ENCODE measurements at regions not wholly inside any gene's neighbourhood (a gene's known extent, or its start where the extent isn't known, plus 50 kb on each side); places are given as distances from the start of the nearest gene placed in this dataset.
A peak's percentile ranks its signal among the peaks of the same experiment; 100 is the strongest.

DNA sequence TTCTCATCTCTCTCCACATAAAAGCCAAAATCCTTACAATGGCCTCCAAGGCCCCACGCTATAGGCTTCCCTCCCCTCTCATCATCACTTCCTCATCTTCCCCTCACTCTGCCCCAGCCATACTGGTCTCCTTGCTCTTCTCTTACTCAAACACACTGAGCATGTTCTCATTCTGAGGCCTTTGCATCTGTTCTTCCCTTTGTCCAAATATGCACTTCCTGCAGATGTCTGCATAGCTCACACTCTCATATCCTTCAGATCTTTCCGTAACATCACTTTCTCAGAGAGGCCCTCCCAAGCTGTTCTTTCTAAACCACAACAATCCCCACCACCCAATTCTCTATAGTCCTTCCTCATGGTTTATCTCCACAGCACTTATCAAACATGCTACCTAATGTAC, 284.1 kb downstream of the HHIPL2 start:
- DNase-seq (ENCODE audit: low spot score) (no peak), ATAC-seq (no peak)
- intact Hi-C loops (cut with DNase I): no loop called here

DNA sequence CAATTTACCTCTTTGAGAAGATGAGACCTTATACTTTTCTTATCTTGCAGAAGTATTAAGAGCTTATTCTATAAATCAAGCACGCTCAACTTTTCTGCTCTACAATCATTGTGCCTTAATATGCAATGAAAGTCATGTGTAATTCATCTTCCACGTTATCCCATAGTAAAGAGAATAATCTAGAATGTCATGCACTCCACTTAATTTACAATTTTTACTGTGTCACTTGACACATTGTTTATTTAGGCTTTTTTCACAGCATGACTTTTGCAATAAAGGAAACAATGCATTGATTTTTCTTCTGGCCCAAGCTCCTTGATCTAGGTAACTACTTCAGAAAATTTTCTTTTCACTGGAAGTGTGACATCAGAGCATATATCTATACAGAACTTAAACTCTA, 290.9 kb downstream of the HHIPL2 start:
- no peak for ATAC-seq
- intact Hi-C loops (cut with DNase I): no loop called here
- no peak for DNase-seq (ENCODE audit: low spot score)

DNA sequence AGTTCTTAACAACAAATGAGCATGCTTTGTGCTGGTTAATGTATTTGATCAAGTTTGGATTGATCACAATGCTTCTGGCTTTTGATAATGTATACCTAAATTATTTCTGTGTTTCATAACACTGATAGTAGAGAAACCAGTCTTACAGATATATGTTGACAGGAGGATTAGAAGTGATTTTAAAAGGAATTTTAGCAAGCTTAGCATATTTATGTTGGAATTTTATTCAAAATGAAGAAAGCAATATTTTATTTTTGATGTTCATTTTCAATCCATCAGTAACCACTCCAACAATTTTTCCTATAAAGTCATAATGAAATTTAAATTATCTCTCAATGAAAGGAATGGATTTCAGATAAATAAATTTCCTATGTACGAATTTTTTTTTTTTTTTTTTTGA, 291.8 kb downstream of the HHIPL2 start:
- no peak for ATAC-seq
- intact Hi-C loops (cut with DNase I): no loop called here
- DNase-seq (ENCODE audit: low spot score): no peak

DNA sequence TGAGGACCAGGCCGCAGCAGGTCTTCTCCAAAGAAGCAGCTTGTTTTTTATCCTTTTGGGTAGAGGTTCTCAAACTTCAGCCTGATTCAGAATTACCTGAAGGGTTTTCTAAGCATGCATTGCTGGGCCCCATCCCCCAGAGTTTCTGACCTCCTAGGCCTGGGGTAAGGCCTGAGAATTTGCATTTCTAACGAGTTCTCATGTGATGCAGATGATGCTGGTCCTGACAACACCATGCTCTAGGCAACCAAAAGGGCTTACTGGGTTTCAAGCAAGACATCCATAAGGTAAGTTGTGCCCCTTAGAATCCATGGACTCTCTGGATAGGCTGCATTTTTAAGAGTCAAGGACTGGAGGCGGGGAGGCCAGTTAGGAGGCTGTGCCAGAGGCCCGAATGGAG, 295.1 kb downstream of the HHIPL2 start:
- intact Hi-C loops (cut with DNase I): no loop called here
- DNase-seq (ENCODE audit: low spot score): no peak
- ATAC-seq: no peak

DNA sequence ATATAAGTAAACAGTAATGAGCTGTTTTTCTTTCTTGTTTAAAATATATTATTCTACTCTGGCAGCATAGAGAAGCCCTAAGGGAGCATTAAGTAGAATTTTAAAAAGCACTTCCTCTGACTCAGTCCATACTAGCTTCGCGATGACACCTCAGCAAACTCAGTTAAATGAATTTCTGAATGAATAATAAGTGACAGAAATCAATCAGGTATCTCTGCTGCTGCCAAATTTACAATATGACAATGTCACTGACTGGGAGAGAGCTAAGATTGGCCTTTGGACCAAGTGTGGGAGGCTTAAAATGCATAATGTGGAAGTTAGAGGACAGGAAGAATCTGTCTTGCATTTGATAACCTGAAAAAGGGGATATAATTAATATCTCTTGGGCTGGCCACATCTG, 296.1 kb downstream of the HHIPL2 start:
- intact Hi-C loops (cut with DNase I): no loop called here
- ATAC-seq (no peak), DNase-seq (ENCODE audit: low spot score) (no peak)

DNA sequence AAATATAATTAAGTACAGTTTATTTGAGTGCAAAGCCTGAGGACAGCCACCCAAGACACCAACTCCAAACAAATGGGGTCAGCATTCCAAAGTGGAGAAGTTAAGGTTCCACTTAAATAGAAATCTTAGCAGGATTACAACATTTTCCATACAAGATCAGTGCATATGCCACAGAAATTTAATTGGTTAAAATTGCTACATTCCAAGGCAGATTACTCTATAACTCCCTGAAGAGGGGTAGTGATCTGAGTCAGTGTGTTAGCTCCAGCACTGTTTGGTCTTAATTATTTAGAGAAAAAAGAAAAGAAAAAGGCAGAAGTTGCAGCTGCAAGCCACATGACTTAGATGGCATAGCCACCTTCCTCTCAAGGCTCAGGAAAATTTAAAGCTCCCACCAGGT, 297.5 kb downstream of the HHIPL2 start:
- DNase-seq (ENCODE audit: low spot score) (no peak), ATAC-seq (no peak)
- intact Hi-C loops (cut with DNase I): no loop called here

DNA sequence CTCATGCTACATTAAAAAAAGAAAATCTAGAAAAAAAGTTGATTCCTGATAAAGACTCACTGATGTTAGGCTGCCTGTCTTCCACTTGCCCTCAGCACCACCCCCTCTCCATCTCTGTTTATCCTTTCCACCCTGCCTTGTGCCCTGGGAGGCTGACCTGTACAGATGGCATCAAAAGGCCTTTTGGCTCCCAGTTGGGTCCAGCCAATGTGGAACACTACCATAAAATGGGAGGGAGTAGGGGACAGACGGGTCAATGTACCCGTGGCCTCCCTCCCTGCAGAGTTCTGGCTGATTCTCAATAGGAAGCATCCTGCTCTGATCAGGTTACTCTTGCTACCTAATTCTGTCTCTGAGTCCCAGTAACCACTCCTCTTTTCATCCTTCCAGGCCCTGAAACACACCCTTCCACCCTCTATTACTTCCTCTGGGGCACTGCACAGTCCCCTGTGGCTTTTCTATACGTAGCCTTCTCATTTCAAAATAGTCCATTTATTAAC, 300.0 kb downstream of the HHIPL2 start:
- intact Hi-C loops (cut with DNase I): no loop called here
- ATAC-seq: no peak
- DNase-seq (ENCODE audit: low spot score): no peak

DNA sequence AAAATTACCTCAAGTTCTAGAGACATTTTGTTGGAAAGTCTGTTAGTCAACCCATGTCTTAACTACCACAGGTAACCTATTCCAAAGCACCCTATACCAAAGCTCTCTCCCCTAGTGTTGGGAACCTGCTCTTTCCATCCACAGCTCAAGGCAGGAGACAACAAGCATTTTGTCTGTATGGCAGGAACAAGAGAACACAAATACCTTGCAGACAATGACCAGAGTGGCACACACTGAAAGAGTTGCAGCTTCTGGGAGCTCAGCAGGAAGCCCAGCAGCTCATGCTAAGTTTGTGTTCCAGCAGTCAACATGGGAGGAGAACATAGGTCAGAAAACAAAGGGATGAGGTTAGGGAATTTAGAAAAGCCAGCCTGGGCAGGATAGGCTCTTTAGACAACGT, 300.8 kb downstream of the HHIPL2 start:
- DNase-seq (ENCODE audit: low spot score) (no peak), ATAC-seq (no peak)
- intact Hi-C loops (cut with DNase I): no loop called here

DNA sequence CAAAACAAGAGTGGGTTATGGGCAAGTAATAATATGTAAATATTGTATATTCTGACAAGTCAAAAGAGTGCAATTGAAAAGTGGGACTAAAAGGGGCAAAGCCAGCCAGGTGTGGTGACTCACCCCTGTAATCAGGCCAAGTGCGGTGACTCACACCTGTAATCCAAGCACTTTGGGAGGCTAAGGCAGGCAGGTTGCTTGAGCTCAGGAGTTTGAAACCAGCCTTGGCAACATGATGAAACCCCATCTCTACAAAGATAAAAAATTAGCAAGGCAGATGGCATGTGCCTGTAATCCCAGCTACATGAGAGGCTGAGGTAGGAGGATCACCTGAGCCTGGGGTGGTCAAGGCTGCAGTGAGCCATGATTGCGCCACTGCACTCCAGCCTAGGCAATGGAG, 304.0 kb downstream of the HHIPL2 start:
- DNase-seq (ENCODE audit: low spot score) (no peak), ATAC-seq (no peak)
- intact Hi-C loops (cut with DNase I): no loop called here

DNA sequence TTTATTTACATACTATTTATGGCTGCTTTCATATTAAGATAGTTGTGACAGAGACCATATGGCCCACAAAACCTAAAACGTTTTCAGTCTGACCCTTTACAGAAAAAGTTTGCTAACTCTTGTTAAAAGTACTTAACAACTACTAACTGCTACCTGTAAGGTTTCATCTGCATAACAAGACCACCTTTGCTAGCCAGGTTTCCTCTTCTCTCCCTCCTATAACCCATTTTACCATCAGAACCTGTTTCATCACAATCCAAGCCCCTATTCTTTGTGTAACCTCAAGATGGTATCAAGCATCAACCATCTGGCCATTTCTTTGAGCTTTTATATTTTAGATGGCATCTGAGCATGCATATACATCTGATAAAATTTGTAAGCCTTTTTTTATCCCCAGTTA, 305.4 kb downstream of the HHIPL2 start:
- DNase-seq (ENCODE audit: low spot score): no peak
- no peak for ATAC-seq
- intact Hi-C loops (cut with DNase I): no loop called here

DNA sequence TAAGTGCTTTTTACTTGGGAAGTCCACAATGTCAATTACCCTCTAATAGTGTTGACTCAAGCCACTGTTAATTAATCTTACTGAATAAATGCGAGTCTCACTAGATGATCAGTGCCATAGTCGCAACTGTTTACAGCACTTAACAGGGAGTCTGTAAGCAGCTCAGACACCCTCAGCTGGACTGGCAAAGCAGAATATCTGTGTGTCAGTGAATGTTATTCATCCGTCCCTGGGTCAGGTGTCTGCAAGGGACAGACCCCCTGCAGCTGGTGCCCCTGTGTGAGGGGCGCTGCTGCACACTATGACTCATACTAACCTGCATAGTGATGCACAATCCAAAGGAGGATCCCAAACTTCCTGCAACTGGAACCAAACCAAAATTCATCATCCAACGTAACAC, 306.5 kb downstream of the HHIPL2 start:
- DNase-seq (ENCODE audit: low spot score): no peak
- intact Hi-C loops (cut with DNase I): no loop called here
- ATAC-seq: no peak

DNA sequence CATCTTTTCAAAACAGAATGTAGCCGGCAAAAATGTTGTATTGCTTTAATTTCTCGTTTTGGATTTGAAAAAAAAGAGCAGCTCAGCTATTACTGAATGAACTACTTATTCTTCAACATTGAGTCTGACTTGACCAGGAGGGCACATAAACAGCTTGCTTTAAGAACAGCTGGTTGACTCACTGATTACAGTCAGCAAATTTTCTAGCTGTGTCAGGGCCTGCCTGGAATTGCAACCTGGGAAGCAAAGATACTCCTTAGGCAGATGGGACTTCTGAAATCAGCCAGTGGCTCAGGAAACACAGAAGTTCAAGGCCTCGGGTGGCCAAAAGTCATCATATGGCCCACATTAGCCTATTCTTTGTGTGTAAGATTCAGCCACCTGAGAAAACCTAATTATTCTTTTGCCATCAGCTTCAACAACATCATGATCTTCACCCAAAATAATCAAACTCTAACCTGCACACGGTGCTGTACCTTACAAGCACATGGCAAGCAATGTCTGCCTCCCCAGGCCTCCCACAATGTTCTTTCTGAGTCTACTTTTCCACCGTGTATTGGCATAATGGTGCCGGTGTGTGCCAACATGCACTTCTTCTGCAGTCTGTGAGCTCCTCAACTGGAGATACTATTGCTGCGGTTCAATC, 307.2 kb downstream of the HHIPL2 start:
- DNase-seq (ENCODE audit: low spot score) (no peak), ATAC-seq (peak; percentile 59)
- intact Hi-C loops (cut with DNase I): no loop called here

DNA sequence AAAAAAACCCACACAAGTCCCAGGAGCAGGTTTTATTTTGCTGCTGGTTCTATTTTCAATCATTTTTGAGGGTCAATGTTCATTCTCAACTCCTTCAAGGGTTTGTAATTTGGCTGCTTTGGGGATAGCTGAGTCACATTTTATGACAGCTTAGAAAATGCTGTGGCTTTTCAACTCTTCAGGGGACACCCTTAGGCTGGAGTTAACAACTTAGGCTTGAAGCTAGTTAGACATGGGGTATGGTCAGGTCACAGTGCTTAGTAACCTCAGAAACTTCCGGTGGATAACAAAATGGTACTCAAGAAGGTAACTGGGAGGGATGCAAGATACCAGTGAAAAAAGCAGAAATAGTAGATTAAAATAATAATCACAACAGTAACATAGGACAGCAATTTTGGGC, 308.8 kb downstream of the HHIPL2 start:
- DNase-seq (ENCODE audit: low spot score) (no peak), ATAC-seq (no peak)
- intact Hi-C loops (cut with DNase I): no loop called here

DNA sequence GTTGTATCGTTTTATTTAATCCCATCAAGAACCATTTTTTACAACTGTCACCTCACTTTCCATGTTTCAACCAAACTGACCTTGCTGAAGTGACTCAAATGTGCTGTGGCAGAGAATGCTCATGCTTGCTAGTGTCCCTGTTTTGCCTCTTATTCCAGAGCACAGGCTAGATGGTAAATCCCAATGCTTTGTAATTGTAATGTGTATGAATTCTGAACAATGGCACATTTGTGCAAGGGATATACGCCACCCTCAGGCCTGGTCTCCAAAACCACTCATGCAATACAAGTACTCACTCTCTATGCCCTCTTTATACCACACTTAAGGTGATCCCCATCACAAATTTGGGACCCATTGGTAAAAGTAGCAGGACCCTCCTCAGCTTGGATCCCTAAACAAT, 313.6 kb downstream of the HHIPL2 start:
- ATAC-seq (no peak), DNase-seq (ENCODE audit: low spot score) (no peak)
- intact Hi-C loops (cut with DNase I): no loop called here

DNA sequence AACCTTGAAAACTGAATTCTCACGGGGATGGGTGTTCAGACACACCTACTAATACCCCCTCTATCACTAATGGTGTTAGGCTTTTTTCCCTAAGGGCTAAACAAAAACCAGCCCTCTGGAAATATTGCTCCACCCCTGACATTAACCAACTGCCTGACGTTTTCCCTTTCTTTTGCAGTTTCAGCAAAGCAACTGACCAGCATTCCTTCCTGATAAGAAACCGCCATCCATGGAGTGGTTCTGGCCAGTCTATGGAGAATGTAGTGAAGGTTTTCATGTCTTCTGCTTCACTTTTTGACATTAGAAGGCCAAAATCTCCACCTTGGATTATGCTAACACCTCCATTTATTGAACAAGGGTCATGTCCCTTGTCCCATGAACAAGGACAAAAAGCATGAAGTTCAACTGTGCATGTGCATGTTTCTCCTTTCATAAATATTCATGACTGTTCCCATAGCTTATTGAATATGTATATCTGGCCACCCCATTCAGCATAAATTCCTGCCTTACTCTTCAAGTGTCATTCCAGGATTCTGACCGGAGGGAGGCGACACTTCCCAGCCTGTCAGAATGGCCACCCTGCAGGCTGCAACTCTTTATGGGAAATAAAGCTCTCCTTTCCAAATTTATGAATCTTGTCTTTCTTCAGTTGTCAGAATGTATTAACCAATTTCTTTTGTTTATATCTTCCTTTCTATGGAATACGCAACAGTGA, 314.3 kb downstream of the HHIPL2 start:
- ATAC-seq (no peak), DNase-seq (ENCODE audit: low spot score) (no peak)
- intact Hi-C loops (cut with DNase I): no loop called here

DNA sequence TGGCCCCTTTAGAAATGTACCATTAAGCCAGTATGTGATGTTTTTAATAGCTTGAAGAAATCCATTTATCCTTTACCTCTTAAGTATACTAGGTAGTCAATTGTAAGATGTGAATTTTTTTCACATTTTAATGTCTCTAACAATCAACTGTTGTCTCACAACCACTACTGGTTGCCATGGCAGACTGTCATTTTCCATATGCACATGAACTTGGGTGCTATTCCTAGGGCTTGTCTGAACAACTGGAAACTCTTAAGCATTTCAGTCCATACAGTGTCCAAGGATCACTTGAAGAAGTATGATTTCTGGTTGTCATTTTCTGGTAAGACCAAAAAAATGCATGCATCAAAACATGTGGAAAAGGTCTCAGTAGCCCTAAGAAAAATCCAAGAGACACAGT, 315.1 kb downstream of the HHIPL2 start:
- intact Hi-C loops (cut with DNase I): no loop called here
- DNase-seq (ENCODE audit: low spot score) (no peak), ATAC-seq (no peak)

DNA sequence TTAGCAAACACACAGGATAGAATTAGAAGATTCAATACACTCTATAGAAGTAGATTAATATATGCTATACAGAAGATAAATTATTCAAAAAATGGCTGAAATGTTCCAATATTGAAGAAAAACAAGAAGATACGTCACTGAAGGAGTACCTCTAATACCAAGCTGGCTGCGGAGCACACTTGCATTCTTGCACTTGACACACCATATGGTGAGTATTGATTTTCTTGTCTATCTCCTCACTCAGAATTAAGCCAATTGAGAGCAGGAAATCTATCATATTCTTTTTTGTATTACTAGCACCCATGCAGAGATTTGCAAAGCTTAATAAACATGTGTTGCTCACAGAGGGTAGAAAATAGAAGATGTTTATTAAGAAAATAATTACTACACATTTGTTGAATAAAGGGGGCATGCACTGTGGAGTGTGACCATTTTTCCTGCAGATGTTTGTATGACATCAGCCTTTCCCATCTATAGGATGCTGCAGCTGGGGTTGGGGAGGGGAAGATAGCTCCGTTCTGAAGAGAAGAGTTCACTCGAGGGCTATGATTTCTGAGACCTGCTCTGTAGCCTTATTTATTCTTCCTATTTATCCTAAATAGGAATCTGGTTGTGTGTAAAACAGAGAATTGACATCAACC, 318.1 kb downstream of the HHIPL2 start:
- ATAC-seq (no peak), DNase-seq (ENCODE audit: low spot score) (no peak)
- intact Hi-C loops (cut with DNase I): no loop called here

DNA sequence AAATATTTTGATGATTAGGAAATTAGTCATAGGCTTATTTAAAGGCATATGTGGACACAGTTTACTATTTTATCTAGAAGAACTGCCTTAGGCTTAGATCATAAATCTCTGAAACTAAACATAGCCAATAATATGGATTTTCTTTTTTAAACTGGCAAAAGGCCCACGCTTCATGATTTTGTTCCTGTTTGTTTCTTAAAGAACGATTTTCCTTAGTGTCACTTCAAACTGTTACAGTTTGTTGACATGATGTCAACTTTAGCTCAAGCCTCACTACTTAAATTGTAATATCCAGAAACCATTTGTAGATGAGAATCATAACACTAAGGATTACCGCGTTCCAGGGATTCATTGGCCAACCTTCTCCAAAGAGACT, 322.6 kb downstream of the HHIPL2 start:
- intact Hi-C loops (cut with DNase I): no loop called here
- DNase-seq (ENCODE audit: low spot score) (no peak), ATAC-seq (no peak)

DNA sequence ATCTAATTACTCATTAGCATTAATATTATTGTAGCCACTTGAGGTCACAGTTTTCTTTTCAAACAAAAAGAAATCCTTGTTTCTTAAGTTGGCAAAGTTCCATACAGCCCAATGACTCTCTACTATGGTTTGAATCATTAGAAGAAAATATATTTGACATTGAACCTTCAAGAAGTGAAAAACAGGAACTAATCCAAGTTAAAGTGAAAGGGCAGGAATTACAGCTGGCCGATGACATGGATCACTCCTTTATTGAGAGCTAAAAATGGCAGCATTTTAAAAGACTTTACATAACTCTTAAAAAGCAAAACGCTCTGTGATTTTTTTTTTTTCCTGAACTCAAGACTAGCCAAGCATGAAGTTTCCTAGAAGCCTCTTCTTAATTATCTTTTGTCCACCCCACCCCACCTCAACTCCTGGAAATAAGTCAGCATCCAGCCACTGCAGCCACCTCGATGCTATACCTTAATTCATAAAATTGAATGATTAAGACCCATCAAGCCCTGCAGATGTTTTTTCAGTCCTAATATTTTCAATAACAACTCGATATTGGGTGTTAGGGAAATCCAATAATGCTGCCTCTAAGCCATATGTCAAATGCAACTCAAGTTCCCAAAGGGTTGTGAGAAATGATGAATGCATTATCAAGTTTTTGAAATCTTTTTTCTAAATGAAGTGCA, 323.1 kb downstream of the HHIPL2 start:
- intact Hi-C loops (cut with DNase I): no loop called here
- no peak for DNase-seq (ENCODE audit: low spot score)
- no peak for ATAC-seq

DNA sequence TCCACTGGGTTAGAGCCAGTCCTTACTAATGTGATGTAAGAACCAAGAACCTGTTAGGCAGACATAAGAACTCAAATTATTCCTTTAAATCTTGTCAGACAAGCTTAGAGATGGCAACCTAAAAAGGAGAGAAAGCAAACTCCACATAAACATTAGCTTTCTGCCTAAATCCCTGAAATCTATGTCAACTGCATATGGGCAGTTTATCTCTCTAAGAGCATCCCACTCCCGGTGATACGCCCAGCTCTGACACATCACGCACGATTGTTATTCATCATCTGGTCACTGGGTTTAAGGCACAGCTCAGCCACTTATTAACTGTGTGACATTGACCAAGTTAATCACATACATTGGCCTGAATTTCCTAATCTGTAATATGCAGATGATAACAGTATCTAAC, 323.7 kb downstream of the HHIPL2 start:
- ATAC-seq (no peak), DNase-seq (ENCODE audit: low spot score) (no peak)
- intact Hi-C loops (cut with DNase I): no loop called here

All from sciatic nerve (tissue), 2 donors.